Mesothelial cell of epicardium (in vitro differentiated cells): ENCODE measurements at regions not wholly inside any gene's neighbourhood (a gene's known extent, or its start where the extent isn't known, plus 50 kb on each side); places are given as distances from the start of the nearest gene placed in this dataset.

Experiments
- DNase-seq, 2 experiments: peaks; one replicate each; pipeline ENCODE4 v3.0.0; 2021; ENCODE audit warnings: low spot score in 2 of 2; ENCODE audit not compliant: unreplicated experiment in 2 of 2
- H3K27ac Mint-ChIP-seq: 2 replicates; pipeline ENCODE4 v1.8.0; 2021; ENCODE audit warnings: mixed read lengths
- H3K27me3 Mint-ChIP-seq: 2 replicates; pipeline ENCODE4 v1.8.0; 2021; ENCODE audit warnings: low read depth, mixed read lengths
- H3K36me3 Mint-ChIP-seq: 2 replicates; pipeline ENCODE4 v1.8.0; 2021; ENCODE audit warnings: mixed read lengths
- H3K4me1 Mint-ChIP-seq: 2 replicates; pipeline ENCODE4 v1.8.0; 2021; ENCODE audit warnings: mixed read lengths
- H3K4me3 Mint-ChIP-seq: 2 replicates; pipeline ENCODE4 v1.8.0; 2021; ENCODE audit warnings: mild to moderate bottlenecking, moderate library complexity, mixed read lengths
- H3K9me3 Mint-ChIP-seq: 2 replicates; pipeline ENCODE4 v1.8.0; 2021; ENCODE audit warnings: mixed read lengths
- TF ChIP-seq, protein P1 (sequence below): fragments of 200-600 bp; sonication (generic); IDR thresholded peaks from one replicate; pipeline ENCODE4 v1.5.0; 2021; ENCODE audit warnings: antibody characterized with exemption; ENCODE audit not compliant: unreplicated experiment

DNA sequence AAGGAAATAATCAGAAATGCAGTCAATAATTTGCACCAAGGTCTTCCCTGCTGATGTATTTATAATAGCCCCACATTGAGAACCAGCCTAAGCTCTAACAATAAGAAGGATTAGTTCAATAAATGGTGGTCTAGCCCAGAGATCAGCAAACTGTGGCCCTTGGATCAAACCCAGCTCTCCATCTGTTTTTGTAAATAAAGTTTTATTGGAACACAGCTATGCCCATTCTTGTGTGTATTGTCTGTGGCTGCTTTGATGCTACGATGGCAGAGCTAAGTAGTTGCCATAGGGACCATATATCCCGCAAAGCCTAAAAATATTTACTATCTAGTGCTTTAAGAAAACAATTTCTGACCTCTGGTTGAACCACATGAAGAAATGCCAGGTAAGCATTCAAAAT is 154.9 kb downstream of the EMX2 start:
- H3K4me1 Mint-ChIP-seq: no peaks in the 10 kb centered on the region
- peaks cover 4% of the 10 kb centered on the region for H3K9me3 Mint-ChIP-seq
- no peaks in the 10 kb centered on the region for H3K36me3 Mint-ChIP-seq
- H3K4me3 Mint-ChIP-seq: no peak overlapping the region
- DNase-seq: no peak
- no peak overlapping the region for H3K27ac Mint-ChIP-seq
- H3K27me3 Mint-ChIP-seq: peaks cover 38% of the 10 kb centered on the region
- TF ChIP-seq, protein P1, sequence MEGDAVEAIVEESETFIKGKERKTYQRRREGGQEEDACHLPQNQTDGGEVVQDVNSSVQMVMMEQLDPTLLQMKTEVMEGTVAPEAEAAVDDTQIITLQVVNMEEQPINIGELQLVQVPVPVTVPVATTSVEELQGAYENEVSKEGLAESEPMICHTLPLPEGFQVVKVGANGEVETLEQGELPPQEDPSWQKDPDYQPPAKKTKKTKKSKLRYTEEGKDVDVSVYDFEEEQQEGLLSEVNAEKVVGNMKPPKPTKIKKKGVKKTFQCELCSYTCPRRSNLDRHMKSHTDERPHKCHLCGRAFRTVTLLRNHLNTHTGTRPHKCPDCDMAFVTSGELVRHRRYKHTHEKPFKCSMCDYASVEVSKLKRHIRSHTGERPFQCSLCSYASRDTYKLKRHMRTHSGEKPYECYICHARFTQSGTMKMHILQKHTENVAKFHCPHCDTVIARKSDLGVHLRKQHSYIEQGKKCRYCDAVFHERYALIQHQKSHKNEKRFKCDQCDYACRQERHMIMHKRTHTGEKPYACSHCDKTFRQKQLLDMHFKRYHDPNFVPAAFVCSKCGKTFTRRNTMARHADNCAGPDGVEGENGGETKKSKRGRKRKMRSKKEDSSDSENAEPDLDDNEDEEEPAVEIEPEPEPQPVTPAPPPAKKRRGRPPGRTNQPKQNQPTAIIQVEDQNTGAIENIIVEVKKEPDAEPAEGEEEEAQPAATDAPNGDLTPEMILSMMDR: no peak

DNA sequence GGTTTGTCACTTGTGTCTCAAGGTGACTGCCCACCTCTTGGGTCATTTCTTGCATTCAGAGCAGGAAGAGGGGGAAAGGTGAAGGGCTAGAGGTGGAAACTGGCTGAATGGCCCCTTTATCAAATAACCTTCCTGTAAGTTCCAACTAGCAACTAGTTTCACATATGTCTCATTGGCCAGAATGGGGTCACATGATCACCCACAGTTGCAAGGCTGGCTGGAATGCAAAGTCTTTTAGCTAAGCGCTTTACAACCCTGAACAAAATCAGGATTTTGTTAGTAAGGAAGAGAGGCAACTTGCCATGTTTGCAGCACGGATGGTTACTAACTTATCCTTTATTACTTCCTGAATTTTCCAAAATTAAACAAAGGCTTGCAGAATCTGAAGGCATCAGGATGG is 156.3 kb downstream of the EMX2 start:
- H3K4me3 Mint-ChIP-seq: no peak overlapping the region
- DNase-seq: no peak
- peaks cover 25% of the 10 kb centered on the region for H3K27me3 Mint-ChIP-seq
- H3K36me3 Mint-ChIP-seq: no peaks in the 10 kb centered on the region
- TF ChIP-seq, protein P1: no peak
- peaks cover 4% of the 10 kb centered on the region for H3K9me3 Mint-ChIP-seq
- no peak overlapping the region for H3K27ac Mint-ChIP-seq
- no peaks in the 10 kb centered on the region for H3K4me1 Mint-ChIP-seq

DNA sequence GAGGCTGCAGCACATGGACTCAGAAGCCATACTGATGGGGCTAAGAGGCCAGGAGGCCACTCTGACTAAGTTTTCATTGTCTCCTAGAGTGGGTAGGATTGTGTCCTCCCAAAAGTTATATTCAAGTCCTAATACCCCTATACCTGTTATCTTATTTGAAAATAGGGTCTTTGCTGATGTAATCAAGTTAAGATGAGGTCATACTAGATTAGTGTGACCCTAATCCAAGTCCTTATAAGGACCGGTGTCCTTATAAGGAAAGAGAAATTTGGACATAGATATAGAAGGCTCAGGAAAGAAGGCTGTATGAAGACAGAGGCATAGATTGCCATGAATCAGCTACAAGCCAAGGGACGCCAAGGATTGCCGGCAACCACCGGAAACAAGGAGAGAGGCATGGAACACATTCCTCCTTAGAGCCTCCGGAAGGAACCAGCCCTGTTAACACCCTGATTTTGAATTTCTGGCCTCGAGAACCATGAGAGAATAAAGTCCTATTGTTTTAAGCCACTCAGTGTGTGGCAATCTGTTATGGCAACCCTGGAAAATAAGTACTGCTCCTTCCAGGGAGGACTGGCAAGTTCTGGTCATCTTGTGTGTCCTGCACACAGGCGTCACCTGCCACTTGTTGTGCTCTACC is 157.0 kb downstream of the EMX2 start:
- no peaks in the 10 kb centered on the region for H3K36me3 Mint-ChIP-seq
- TF ChIP-seq, protein P1: no peak
- no peak overlapping the region for H3K27ac Mint-ChIP-seq
- H3K27me3 Mint-ChIP-seq: peaks cover 23% of the 10 kb centered on the region
- DNase-seq: no peak
- no peak overlapping the region for H3K4me3 Mint-ChIP-seq
- H3K4me1 Mint-ChIP-seq: no peaks in the 10 kb centered on the region
- H3K9me3 Mint-ChIP-seq: peaks cover 4% of the 10 kb centered on the region

DNA sequence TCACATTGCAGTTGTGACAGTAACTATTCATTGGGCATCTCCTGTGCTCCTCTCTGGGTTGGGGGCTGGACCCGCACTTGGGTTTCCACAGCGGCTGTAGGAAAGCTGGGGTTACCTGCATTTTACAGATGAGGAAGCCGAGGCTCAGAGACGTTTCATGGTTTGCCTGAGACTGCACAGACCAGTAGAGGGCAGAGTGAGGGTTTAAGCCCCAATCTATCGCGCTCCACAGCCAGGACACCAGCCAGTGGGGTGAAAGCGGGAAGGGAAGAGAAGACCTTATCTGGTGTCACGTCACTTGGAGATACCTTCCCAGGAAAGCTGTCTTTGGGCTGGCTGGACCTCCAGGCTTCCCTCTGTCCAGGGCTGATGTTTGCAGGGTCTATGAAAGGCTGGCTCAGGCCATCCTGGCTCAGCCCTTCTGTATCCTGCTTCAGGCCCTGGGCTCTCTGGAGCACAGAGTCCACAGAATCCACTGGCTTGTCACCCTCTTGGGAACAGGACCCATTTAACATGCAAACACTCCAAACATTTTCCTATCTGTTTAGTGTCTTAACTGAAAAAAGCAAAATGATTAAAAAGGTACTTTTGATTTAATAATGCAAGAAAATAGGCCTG is 167.7 kb downstream of the EMX2 start:
- peaks cover 10% of the 10 kb centered on the region for H3K27me3 Mint-ChIP-seq
- no peak overlapping the region for H3K4me3 Mint-ChIP-seq
- DNase-seq: no peak
- H3K9me3 Mint-ChIP-seq: peaks cover 4% of the 10 kb centered on the region
- no peak overlapping the region for H3K27ac Mint-ChIP-seq
- TF ChIP-seq, protein P1: no peak
- no peaks in the 10 kb centered on the region for H3K36me3 Mint-ChIP-seq
- H3K4me1 Mint-ChIP-seq: peaks cover 4% of the 10 kb centered on the region

DNA sequence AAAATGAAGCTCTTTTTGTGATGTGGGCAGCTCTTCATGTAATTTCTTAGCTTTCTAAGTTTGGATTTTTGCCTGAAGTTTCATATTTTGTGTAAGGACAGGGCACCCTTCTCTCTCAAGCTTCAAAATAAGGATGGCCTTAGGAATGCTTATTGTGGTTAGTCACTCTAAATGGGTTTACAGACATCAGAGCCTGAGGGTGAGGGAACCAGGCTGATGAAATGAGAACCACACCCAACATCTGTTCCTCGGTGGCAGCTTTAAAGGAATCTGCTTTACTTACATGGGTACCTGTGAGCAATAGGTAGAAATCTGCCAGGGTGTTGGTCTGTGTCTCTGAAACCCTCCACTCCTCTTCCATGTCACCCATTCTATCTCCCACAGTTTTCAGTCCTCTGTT is 174.3 kb downstream of the EMX2 start:
- Mint-ChIP-seq H3K36me3 (no peaks in the 10 kb centered on the region), H3K4me1 (peaks cover 24% of the 10 kb centered on the region), H3K4me3 (no peak overlapping the region), H3K27me3 (peaks cover 4% of the 10 kb centered on the region), H3K27ac (no peak overlapping the region), H3K9me3 (peaks cover 4% of the 10 kb centered on the region)
- TF ChIP-seq, protein P1: no peak
- no peak for DNase-seq
